Astrocyte (in vitro differentiated cells and primary cell): ENCODE measurements at regions not wholly inside any gene's neighbourhood (a gene's known extent, or its start where the extent isn't known, plus 50 kb on each side); places are given as distances from the start of the nearest gene placed in this dataset.
"Not testable (repeated sequence)": the region's sequence is repeated elsewhere in the genome, so short reads cannot be mapped to it uniquely, and the experiment has no call there.

Experiments used
- DNase-seq: peaks from one replicate; pipeline ENCODE4 v3.0.0-alpha.2; 2010; ENCODE audit warnings: low read depth
- FAIRE-seq: peaks from 2 replicates; lab custom pipeline; 2011; peaks lifted over from hg19 to GRCh38; lab: Jason Lieb, UNC
- H2AFZ ChIP-seq: 2 replicates; pipeline ENCODE4 v1.6.0; 2012; ENCODE audit warnings: low read depth, low read length, inconsistent platforms
- H3K27ac ChIP-seq: 2 replicates; pipeline ENCODE4 v1.5.1; 2011; ENCODE audit warnings: low read depth, low read length, inconsistent platforms
- H3K27me3 ChIP-seq: 2 replicates; pipeline ENCODE4 v1.6.0; 2011; ENCODE audit warnings: low read length, inconsistent platforms; ENCODE audit not compliant: insufficient read depth
- H3K36me3 ChIP-seq: 2 replicates; pipeline ENCODE4 v1.5.1; 2011; ENCODE audit warnings: low read length, inconsistent platforms; ENCODE audit not compliant: insufficient read depth
- H3K4me1 ChIP-seq: 2 replicates; pipeline ENCODE4 v1.5.1; 2011; ENCODE audit warnings: low read length, inconsistent platforms; ENCODE audit not compliant: insufficient read depth
- H3K4me2 ChIP-seq: 2 replicates; pipeline ENCODE4 v1.6.0; 2012; ENCODE audit warnings: low read length, inconsistent platforms
- H3K4me3 ChIP-seq: 2 replicates; pipeline ENCODE4 v1.5.1; 2011; ENCODE audit warnings: low read depth, mild to moderate bottlenecking, low read length, inconsistent platforms; ENCODE audit not compliant: insufficient read depth
- H3K79me2 ChIP-seq: 2 replicates; pipeline ENCODE4 v1.6.0; 2012; ENCODE audit warnings: mild to moderate bottlenecking, low read length, inconsistent platforms; ENCODE audit not compliant: insufficient read depth
- H3K9ac ChIP-seq: 2 replicates; pipeline ENCODE4 v1.6.0; 2012; ENCODE audit warnings: mild to moderate bottlenecking, low read length, inconsistent platforms
- H3K9me3 ChIP-seq: 2 replicates; pipeline ENCODE4 v1.5.1; 2012; ENCODE audit warnings: low read depth, mild to moderate bottlenecking, low read length, inconsistent platforms; ENCODE audit not compliant: insufficient read depth
- H4K20me1 ChIP-seq: 2 replicates; pipeline ENCODE4 v1.6.0; 2012; ENCODE audit warnings: low read length, inconsistent platforms; ENCODE audit not compliant: insufficient read depth
- H3K27ac Mint-ChIP-seq: one replicate; pipeline ENCODE4 v1.8.0; 2021; ENCODE audit warnings: mild to moderate bottlenecking, mixed read lengths; ENCODE audit not compliant: unreplicated experiment
- H3K27me3 Mint-ChIP-seq: one replicate; pipeline ENCODE4 v1.8.0; 2021; ENCODE audit warnings: low read depth, mixed read lengths; ENCODE audit not compliant: unreplicated experiment
- H3K36me3 Mint-ChIP-seq: one replicate; pipeline ENCODE4 v1.8.0; 2021; ENCODE audit warnings: low read depth, mixed read lengths; ENCODE audit not compliant: unreplicated experiment
- H3K4me1 Mint-ChIP-seq: one replicate; pipeline ENCODE4 v1.8.0; 2021; ENCODE audit warnings: low read depth, mixed read lengths; ENCODE audit not compliant: unreplicated experiment
- H3K4me3 Mint-ChIP-seq: one replicate; pipeline ENCODE4 v1.8.0; 2021; ENCODE audit warnings: mild to moderate bottlenecking, moderate library complexity, mixed read lengths; ENCODE audit not compliant: unreplicated experiment
- H3K9me3 Mint-ChIP-seq: one replicate; pipeline ENCODE4 v1.8.0; 2021; ENCODE audit warnings: mild to moderate bottlenecking, mixed read lengths; ENCODE audit not compliant: unreplicated experiment
- CTCF ChIP-seq: IDR thresholded peaks from 2 replicates; pipeline ENCODE4 v1.5.1; 2011; ENCODE audit warnings: low read depth, mild to moderate bottlenecking, inconsistent platforms, low read length, moderate library complexity; ENCODE audit not compliant: insufficient read depth
- EZH2 ChIP-seq: IDR thresholded peaks from 2 replicates; pipeline ENCODE4 v1.6.1; 2012; ENCODE audit warnings: mild to moderate bottlenecking, low read length, inconsistent platforms; ENCODE audit not compliant: insufficient read depth

- Mint-ChIP-seq H3K9me3 (peaks cover 17% of the 10 kb centered on the region), H3K27me3 (peaks cover 28% of the 10 kb centered on the region)
- not testable (repeated sequence) for H4K20me1 ChIP-seq, H3K27ac ChIP-seq, H3K27ac Mint-ChIP-seq, DNase-seq, H3K9me3 ChIP-seq, H3K79me2 ChIP-seq, H3K4me1 ChIP-seq, H3K4me3 ChIP-seq, H3K4me3 Mint-ChIP-seq, FAIRE-seq, H3K4me1 Mint-ChIP-seq, H3K9ac ChIP-seq, H2AFZ ChIP-seq, H3K36me3 ChIP-seq, H3K36me3 Mint-ChIP-seq, H3K4me2 ChIP-seq, H3K27me3 ChIP-seq
Measured at GRCh38 chr15:69774258-69774657, 321.6 kb downstream of the RPLP1 start.

- H3K27ac Mint-ChIP-seq, H3K36me3 Mint-ChIP-seq, H3K4me2 ChIP-seq, H3K79me2 ChIP-seq, H3K4me1 ChIP-seq, H3K36me3 ChIP-seq, H2AFZ ChIP-seq, H3K27ac ChIP-seq, H3K9ac ChIP-seq, H3K4me1 Mint-ChIP-seq, H3K27me3 ChIP-seq, DNase-seq, H3K9me3 ChIP-seq, H3K4me3 Mint-ChIP-seq, H4K20me1 ChIP-seq, H3K4me3 ChIP-seq, FAIRE-seq: not testable (repeated sequence)
- peaks cover 29% of the 10 kb centered on the region for H3K27me3 Mint-ChIP-seq
- peaks cover 19% of the 10 kb centered on the region for H3K9me3 Mint-ChIP-seq
Measured at GRCh38 chr15:69774711-69775110, 322.1 kb downstream of the RPLP1 start.

- no peak overlapping the region for H2AFZ ChIP-seq
- peaks cover 31% of the 10 kb centered on the region for H3K27me3 Mint-ChIP-seq
- peaks cover 7% of the 10 kb centered on the region for H3K9me3 Mint-ChIP-seq
- H3K9ac ChIP-seq = no peak overlapping the region
- FAIRE-seq = no peak
- H3K9me3 ChIP-seq = no peaks in the 10 kb centered on the region
- H3K27me3 ChIP-seq = no peaks in the 10 kb centered on the region
- DNase-seq = no peak
- H3K4me3 ChIP-seq = no peak overlapping the region
- H4K20me1 ChIP-seq = no peaks in the 10 kb centered on the region
- no peak overlapping the region for H3K27ac Mint-ChIP-seq
- TF ChIP-seq EZH2 (no peak), CTCF (no peak)
- no peaks in the 10 kb centered on the region for H3K36me3 ChIP-seq
- H3K36me3 Mint-ChIP-seq = no peaks in the 10 kb centered on the region
- no peaks in the 10 kb centered on the region for H3K79me2 ChIP-seq
- H3K4me3 Mint-ChIP-seq = no peak overlapping the region
- no peak overlapping the region for H3K4me2 ChIP-seq
- no peaks in the 10 kb centered on the region for H3K4me1 Mint-ChIP-seq
- H3K4me1 ChIP-seq = no peaks in the 10 kb centered on the region
- H3K27ac ChIP-seq = no peak overlapping the region
Measured at GRCh38 chr15:69777356-69777755, 320.4 kb downstream of the TLE3 start.

GRCh38 chr15:69780374-69780773, 317.3 kb downstream of the TLE3 start:
- Histone ChIP-seq H2AFZ (peak overlapping the region; percentile 14), H3K27ac (no peak overlapping the region), H4K20me1 (no peaks in the 10 kb centered on the region), H3K4me2 (no peak overlapping the region), H3K79me2 (no peaks in the 10 kb centered on the region), H3K9ac (no peak overlapping the region), H3K36me3 (no peaks in the 10 kb centered on the region), H3K27me3 (no peaks in the 10 kb centered on the region), H3K4me1 (peaks cover 8% of the 10 kb centered on the region), H3K4me3 (no peak overlapping the region), H3K9me3 (no peaks in the 10 kb centered on the region)
- H3K9me3 Mint-ChIP-seq = peaks cover 6% of the 10 kb centered on the region
- FAIRE-seq (no peak), DNase-seq (peak; percentile 13)
- H3K36me3 Mint-ChIP-seq = no peaks in the 10 kb centered on the region
- peaks cover 9% of the 10 kb centered on the region for H3K4me1 Mint-ChIP-seq
- peaks cover 27% of the 10 kb centered on the region for H3K27me3 Mint-ChIP-seq
- TF ChIP-seq EZH2 = no peak
- no peak for TF ChIP-seq CTCF
- no peak overlapping the region for H3K4me3 Mint-ChIP-seq
- no peak overlapping the region for H3K27ac Mint-ChIP-seq
